Gastroesophageal sphincter (tissue), 3 donors: ENCODE measurements at regions not wholly inside any gene's neighbourhood (a gene's known extent, or its start where the extent isn't known, plus 50 kb on each side); places are given as distances from the start of the nearest gene placed in this dataset.

Experiments used
- POLR2A ChIP-seq, 2 donors: fragments of 450-650 bp; IDR thresholded peaks; one replicate each; pipeline ENCODE4 v1.6.1; 2017; ENCODE audit warnings: antibody characterized with exemption in 2 of 2, mild to moderate bottlenecking in 2 of 2, moderate library complexity in 1 of 2
- TF ChIP-seq, protein P1 (sequence below), 4 experiments: fragments of 200-600 bp in 2 of 4; fragments of 450-650 bp in 2 of 4; sonication (generic) in 1 of 4; IDR thresholded peaks; one replicate each; pipeline ENCODE4 v1.5.1; 2017 to 2019; ENCODE audit warnings: antibody characterized with exemption in 4 of 4, mild to moderate bottlenecking in 2 of 4, moderate library complexity in 2 of 4

DNA sequence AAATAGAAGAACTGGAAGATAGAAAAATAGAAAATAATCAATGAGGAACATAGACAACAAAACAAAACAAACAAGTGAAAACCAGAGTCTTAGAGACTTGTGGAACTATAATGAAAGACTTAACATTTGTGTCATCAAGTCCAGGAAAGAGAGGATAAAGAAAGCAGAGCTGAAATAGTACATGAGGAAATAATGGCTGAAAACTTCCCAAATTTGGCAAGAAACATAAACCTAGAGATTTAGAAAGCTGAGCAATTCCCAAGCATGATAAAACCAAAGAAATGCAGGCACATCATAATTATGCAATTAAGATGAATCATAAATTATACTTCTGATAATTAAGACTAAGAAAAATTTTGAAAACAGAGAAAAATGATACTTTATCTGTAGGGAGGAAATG is 614.5 kb downstream of the ETS1 start:
- TF ChIP-seq, protein P1, sequence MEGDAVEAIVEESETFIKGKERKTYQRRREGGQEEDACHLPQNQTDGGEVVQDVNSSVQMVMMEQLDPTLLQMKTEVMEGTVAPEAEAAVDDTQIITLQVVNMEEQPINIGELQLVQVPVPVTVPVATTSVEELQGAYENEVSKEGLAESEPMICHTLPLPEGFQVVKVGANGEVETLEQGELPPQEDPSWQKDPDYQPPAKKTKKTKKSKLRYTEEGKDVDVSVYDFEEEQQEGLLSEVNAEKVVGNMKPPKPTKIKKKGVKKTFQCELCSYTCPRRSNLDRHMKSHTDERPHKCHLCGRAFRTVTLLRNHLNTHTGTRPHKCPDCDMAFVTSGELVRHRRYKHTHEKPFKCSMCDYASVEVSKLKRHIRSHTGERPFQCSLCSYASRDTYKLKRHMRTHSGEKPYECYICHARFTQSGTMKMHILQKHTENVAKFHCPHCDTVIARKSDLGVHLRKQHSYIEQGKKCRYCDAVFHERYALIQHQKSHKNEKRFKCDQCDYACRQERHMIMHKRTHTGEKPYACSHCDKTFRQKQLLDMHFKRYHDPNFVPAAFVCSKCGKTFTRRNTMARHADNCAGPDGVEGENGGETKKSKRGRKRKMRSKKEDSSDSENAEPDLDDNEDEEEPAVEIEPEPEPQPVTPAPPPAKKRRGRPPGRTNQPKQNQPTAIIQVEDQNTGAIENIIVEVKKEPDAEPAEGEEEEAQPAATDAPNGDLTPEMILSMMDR (IDR thresholded peaks at IDR 0.05) = no peak
- TF ChIP-seq POLR2A (IDR thresholded peaks at IDR 0.05) = no peak
